Hepatocyte (in vitro differentiated cells): ENCODE measurements at regions not wholly inside any gene's neighbourhood (a gene's known extent, or its start where the extent isn't known, plus 50 kb on each side); places are given as distances from the start of the nearest gene placed in this dataset.

Experiments
- DNase-seq: peaks from one replicate; pipeline ENCODE4 v3.0.0-alpha.2; 2016; ENCODE audit warnings: low spot score
- H2AFZ ChIP-seq: fragments of 200-600 bp; sonication (generic); 2 replicates; pipeline ENCODE4 v1.6.0; 2016; ENCODE audit warnings: antibody characterized with exemption, mild to moderate bottlenecking
- H3K27ac ChIP-seq: fragments of 200-600 bp; sonication (generic); 2 replicates; pipeline ENCODE4 v1.5.1; 2016; ENCODE audit warnings: mild to moderate bottlenecking
- H3K27me3 ChIP-seq: fragments of 200-600 bp; sonication (generic); 2 replicates; pipeline ENCODE4 v1.6.1; 2016
- H3K36me3 ChIP-seq: fragments of 200-600 bp; sonication (generic); replicated peaks from 2 replicates; pipeline ENCODE4 v1.5.1; 2016; ENCODE audit warnings: low read depth; ENCODE audit not compliant: insufficient read depth
- H3K4me1 ChIP-seq: fragments of 200-600 bp; sonication (generic); 2 replicates; pipeline ENCODE4 v1.5.1; 2016; ENCODE audit warnings: mild to moderate bottlenecking, moderate library complexity; ENCODE audit not compliant: insufficient read depth
- H3K4me2 ChIP-seq: fragments of 200-600 bp; sonication (generic); 2 replicates; pipeline ENCODE4 v1.6.0; 2016
- H3K4me3 ChIP-seq: fragments of 200-600 bp; sonication (generic); 2 replicates; pipeline ENCODE4 v1.5.1; 2016; ENCODE audit warnings: mild to moderate bottlenecking
- H3K79me2 ChIP-seq: fragments of 200-600 bp; sonication (generic); 2 replicates; pipeline ENCODE4 v1.6.0; 2017; ENCODE audit warnings: mild to moderate bottlenecking
- H3K9me2 ChIP-seq: fragments of 200-600 bp; sonication (generic); replicated peaks from 2 replicates; pipeline ENCODE4 v1.6.0; 2017; ENCODE audit warnings: mild to moderate bottlenecking; ENCODE audit not compliant: insufficient read depth
- H3K9me3 ChIP-seq: fragments of 200-600 bp; sonication (generic); 2 replicates; pipeline ENCODE4 v1.5.1; 2016; ENCODE audit warnings: low read depth, mild to moderate bottlenecking
- H4K20me1 ChIP-seq: fragments of 200-600 bp; sonication (generic); 2 replicates; pipeline ENCODE4 v1.6.0; 2016; ENCODE audit warnings: mild to moderate bottlenecking; ENCODE audit not compliant: insufficient read depth, poor library complexity, severe bottlenecking
- CTCF ChIP-seq: fragments of 200-600 bp; sonication (generic); IDR thresholded peaks from 2 replicates; pipeline ENCODE4 v1.5.1; 2016; ENCODE audit warnings: antibody characterized with exemption, mild to moderate bottlenecking; ENCODE audit not compliant: poor library complexity
- EZH2 ChIP-seq: fragments of 200-600 bp; sonication (generic); IDR thresholded peaks from 2 replicates; pipeline ENCODE4 v1.6.1; 2016; ENCODE audit warnings: antibody characterized with exemption, mild to moderate bottlenecking, borderline replicate concordance
- EZH2phosphoT487 ChIP-seq: fragments of 200-600 bp; sonication (generic); IDR thresholded peaks from one replicate; pipeline ENCODE4 v1.6.1; 2018; ENCODE audit warnings: antibody characterized with exemption, mild to moderate bottlenecking, low read depth, moderate library complexity; ENCODE audit not compliant: unreplicated experiment, severe bottlenecking
- WGBS: methylation state at CpG from one replicate; pipeline ENCODE4 v1.1.6; 2016; ENCODE audit warnings: low lambda C conversion rate; ENCODE audit errors: missing lambda C conversion rate; 5-methylcytosine and 5-hydroxymethylcytosine counted together

- H3K27me3 ChIP-seq = no peaks in the 10 kb centered on the region
- no peak overlapping the region for H2AFZ ChIP-seq
- H3K36me3 ChIP-seq = no peaks in the 10 kb centered on the region
- no peaks in the 10 kb centered on the region for H3K9me3 ChIP-seq
- 81% methylated on average over 7 of the region's 7 CpGs for WGBS
- no peak for TF ChIP-seq CTCF
- no peak for TF ChIP-seq EZH2phosphoT487
- no peak for TF ChIP-seq EZH2
- no peak for DNase-seq
- peaks cover 4% of the 10 kb centered on the region for H3K4me1 ChIP-seq
- H3K4me3 ChIP-seq = no peak overlapping the region
- no peaks in the 10 kb centered on the region for H3K79me2 ChIP-seq
- no peaks in the 10 kb centered on the region for H4K20me1 ChIP-seq
- no peak overlapping the region for H3K4me2 ChIP-seq
- H3K9me2 ChIP-seq = no peaks in the 10 kb centered on the region
- no peak overlapping the region for H3K27ac ChIP-seq
Measured at GRCh38 chr6:79408256-79408974, 128.8 kb downstream of the LCA5 start.

GRCh38 chr6:79404677-79405076 is 132.6 kb downstream of the LCA5 start:
- Histone ChIP-seq H3K4me1 (peaks cover 8% of the 10 kb centered on the region), H3K27me3 (no peaks in the 10 kb centered on the region), H3K9me2 (no peaks in the 10 kb centered on the region), H3K36me3 (no peaks in the 10 kb centered on the region), H3K9me3 (no peaks in the 10 kb centered on the region), H2AFZ (no peak overlapping the region), H4K20me1 (no peaks in the 10 kb centered on the region), H3K4me2 (peak overlapping the region; percentile 58), H3K27ac (peak overlapping the region; percentile 85), H3K4me3 (no peak overlapping the region), H3K79me2 (no peaks in the 10 kb centered on the region)
- DNase-seq = peak; percentile 88
- WGBS = 40% methylated on average over 8 of the region's 8 CpGs
- TF ChIP-seq EZH2 (no peak), EZH2phosphoT487 (no peak), CTCF (no peak)

GRCh38 chr6:79404261-79404660 is 133.0 kb downstream of the LCA5 start:
- Histone ChIP-seq H4K20me1 (no peaks in the 10 kb centered on the region), H3K27me3 (no peaks in the 10 kb centered on the region), H3K36me3 (no peaks in the 10 kb centered on the region), H3K4me2 (no peak overlapping the region), H3K4me3 (no peak overlapping the region), H3K9me2 (no peaks in the 10 kb centered on the region), H2AFZ (no peak overlapping the region), H3K79me2 (no peaks in the 10 kb centered on the region), H3K27ac (peak overlapping the region; percentile 77), H3K4me1 (peaks cover 8% of the 10 kb centered on the region), H3K9me3 (no peaks in the 10 kb centered on the region)
- 49% methylated on average over 3 of the region's 3 CpGs for WGBS
- peak; percentile 34 for DNase-seq
- TF ChIP-seq CTCF = no peak
- no peak for TF ChIP-seq EZH2phosphoT487
- no peak for TF ChIP-seq EZH2
